ENCODE measurements at regions not wholly inside any gene's neighbourhood (a gene's known extent, or its start where the extent isn't known, plus 50 kb on each side); places are given as distances from the start of the nearest gene placed in this dataset.
"Not testable (repeated sequence)": the region's sequence is repeated elsewhere in the genome, so short reads cannot be mapped to it uniquely, and the experiment has no call there.

DNA sequence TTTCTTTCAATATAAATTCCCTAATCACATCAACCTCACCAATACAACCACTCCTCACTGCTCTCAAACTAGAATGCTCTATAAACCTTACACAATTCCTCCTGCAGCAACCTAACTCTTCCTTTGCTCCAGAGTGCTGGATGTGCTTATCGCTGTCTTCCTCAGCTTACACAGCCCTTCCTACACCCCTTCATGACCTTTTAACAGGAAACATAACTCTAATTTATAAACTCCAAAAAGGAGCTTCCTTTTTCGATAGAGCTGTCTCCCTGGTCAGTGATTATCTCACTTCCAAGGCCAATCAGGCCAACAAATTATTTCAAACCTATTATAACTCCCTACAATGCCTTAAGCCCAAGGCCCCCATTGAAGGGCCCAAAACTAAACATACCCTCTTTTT, 78.8 kb downstream of the COQ2 start:
- Histone ChIP-seq H3K4me3 (ENCODE audit: low read depth, low read length) (no peak overlapping the region), H3K27me3 (ENCODE audit: control insufficient read depth, insufficient read depth, low read length) (no peaks in the 10 kb centered on the region), H3K36me3 (ENCODE audit: control insufficient read depth, insufficient read depth, low read length) (no peaks in the 10 kb centered on the region)
- no peak for DNase-seq (ENCODE audit: low read depth)
- TF ChIP-seq, protein P1, sequence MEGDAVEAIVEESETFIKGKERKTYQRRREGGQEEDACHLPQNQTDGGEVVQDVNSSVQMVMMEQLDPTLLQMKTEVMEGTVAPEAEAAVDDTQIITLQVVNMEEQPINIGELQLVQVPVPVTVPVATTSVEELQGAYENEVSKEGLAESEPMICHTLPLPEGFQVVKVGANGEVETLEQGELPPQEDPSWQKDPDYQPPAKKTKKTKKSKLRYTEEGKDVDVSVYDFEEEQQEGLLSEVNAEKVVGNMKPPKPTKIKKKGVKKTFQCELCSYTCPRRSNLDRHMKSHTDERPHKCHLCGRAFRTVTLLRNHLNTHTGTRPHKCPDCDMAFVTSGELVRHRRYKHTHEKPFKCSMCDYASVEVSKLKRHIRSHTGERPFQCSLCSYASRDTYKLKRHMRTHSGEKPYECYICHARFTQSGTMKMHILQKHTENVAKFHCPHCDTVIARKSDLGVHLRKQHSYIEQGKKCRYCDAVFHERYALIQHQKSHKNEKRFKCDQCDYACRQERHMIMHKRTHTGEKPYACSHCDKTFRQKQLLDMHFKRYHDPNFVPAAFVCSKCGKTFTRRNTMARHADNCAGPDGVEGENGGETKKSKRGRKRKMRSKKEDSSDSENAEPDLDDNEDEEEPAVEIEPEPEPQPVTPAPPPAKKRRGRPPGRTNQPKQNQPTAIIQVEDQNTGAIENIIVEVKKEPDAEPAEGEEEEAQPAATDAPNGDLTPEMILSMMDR (IDR thresholded peaks at IDR 0.05; ENCODE audit: insufficient read depth, low read length, poor library complexity, severe bottlenecking): no peak

DNA sequence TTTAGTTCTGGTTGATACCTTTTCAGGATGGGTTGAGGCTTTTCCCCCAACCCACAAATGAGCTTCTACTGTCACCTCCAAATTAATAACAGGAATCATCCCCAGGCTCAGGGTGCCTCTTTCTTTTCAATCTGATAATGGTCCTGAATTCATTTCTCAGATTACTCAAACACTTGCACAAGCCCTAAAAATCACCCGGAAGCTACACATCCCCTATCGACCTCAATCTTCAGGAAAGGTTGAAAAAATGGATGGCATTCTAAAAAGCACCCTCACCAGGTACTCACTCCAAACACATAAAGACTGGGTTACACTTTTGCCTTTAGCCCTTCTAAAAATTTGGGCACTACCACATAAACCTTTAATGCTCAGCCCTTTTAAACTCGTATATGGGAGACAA, 79.9 kb downstream of the COQ2 start:
- TF ChIP-seq, protein P1 (IDR thresholded peaks at IDR 0.05; ENCODE audit: insufficient read depth, low read length, poor library complexity, severe bottlenecking): no peak
- H3K27me3 ChIP-seq (ENCODE audit: control insufficient read depth, insufficient read depth, low read length): no peaks in the 10 kb centered on the region
- no peak overlapping the region for H3K4me3 ChIP-seq (ENCODE audit: low read depth, low read length)
- H3K36me3 ChIP-seq (ENCODE audit: control insufficient read depth, insufficient read depth, low read length): no peaks in the 10 kb centered on the region
- no peak for DNase-seq (ENCODE audit: low read depth)

- Histone ChIP-seq H3K36me3 (ENCODE audit: control insufficient read depth, insufficient read depth, low read length) (no peaks in the 10 kb centered on the region), H3K4me3 (ENCODE audit: low read depth, low read length) (no peak overlapping the region), H3K27me3 (ENCODE audit: control insufficient read depth, insufficient read depth, low read length) (no peaks in the 10 kb centered on the region)
- TF ChIP-seq, protein P1 (IDR thresholded peaks at IDR 0.05; ENCODE audit: insufficient read depth, low read length, poor library complexity, severe bottlenecking): no peak
- no peak for DNase-seq (ENCODE audit: low read depth)
Measured at GRCh38 chr4:83201761-83202160, 82.8 kb downstream of the COQ2 start.

- Histone ChIP-seq H3K27me3 (ENCODE audit: control insufficient read depth, insufficient read depth, low read length) (no peaks in the 10 kb centered on the region), H3K4me3 (ENCODE audit: low read depth, low read length) (no peak overlapping the region), H3K36me3 (ENCODE audit: control insufficient read depth, insufficient read depth, low read length) (no peaks in the 10 kb centered on the region)
- TF ChIP-seq, protein P1 (IDR thresholded peaks at IDR 0.05; ENCODE audit: insufficient read depth, low read length, poor library complexity, severe bottlenecking): no peak
- no peak for DNase-seq (ENCODE audit: low read depth)
Measured at GRCh38 chr4:83197555-83198235, 83.2 kb upstream of the PLAC8 start.

- H3K4me3 ChIP-seq (ENCODE audit: low read depth, low read length): no peak overlapping the region
- DNase-seq (ENCODE audit: low read depth): no peak
- H3K27me3 ChIP-seq (ENCODE audit: control insufficient read depth, insufficient read depth, low read length): no peaks in the 10 kb centered on the region
- TF ChIP-seq, protein P1 (IDR thresholded peaks at IDR 0.05; ENCODE audit: insufficient read depth, low read length, poor library complexity, severe bottlenecking): no peak
- H3K36me3 ChIP-seq (ENCODE audit: control insufficient read depth, insufficient read depth, low read length): no peaks in the 10 kb centered on the region
Measured at GRCh38 chr4:83196921-83197320, 82.4 kb upstream of the PLAC8 start.

GRCh38 chr4:83195269-83195668, 80.7 kb upstream of the PLAC8 start:
- DNase-seq (ENCODE audit: low read depth): no peak

GRCh38 chr4:83194588-83194987, 80.1 kb upstream of the PLAC8 start:
- H3K4me3 ChIP-seq (ENCODE audit: low read depth, low read length); H3K27me3 ChIP-seq (ENCODE audit: control insufficient read depth, insufficient read depth, low read length); DNase-seq (ENCODE audit: low read depth); H3K36me3 ChIP-seq (ENCODE audit: control insufficient read depth, insufficient read depth, low read length): not testable (repeated sequence)

More at GRCh38 chr4:83195269-83195668, 80.7 kb upstream of the PLAC8 start:
- TF ChIP-seq, protein P1 (IDR thresholded peaks at IDR 0.05; ENCODE audit: insufficient read depth, low read length, poor library complexity, severe bottlenecking): no peak
- no peak overlapping the region for H3K4me3 ChIP-seq (ENCODE audit: low read depth, low read length)
- no peaks in the 10 kb centered on the region for H3K36me3 ChIP-seq (ENCODE audit: control insufficient read depth, insufficient read depth, low read length)
- H3K27me3 ChIP-seq (ENCODE audit: control insufficient read depth, insufficient read depth, low read length): no peaks in the 10 kb centered on the region

All from kidney epithelial cell (primary cell).